Adrenal gland (tissue), 9 donors: ENCODE measurements at regions not wholly inside any gene's neighbourhood (a gene's known extent, or its start where the extent isn't known, plus 50 kb on each side); places are given as distances from the start of the nearest gene placed in this dataset.
A peak's percentile ranks its signal among the peaks of the same experiment; 100 is the strongest.

ENCODE experiments used
- DNase-seq, 7 donors: peaks; one replicate each; pipeline ENCODE4 v3.0.0-alpha.2; 2019 to 2020
- H3K27ac ChIP-seq, 5 donors: fragments of 200-600 bp; sonication (generic) in 4 of 5; 1 replicate in 3 of 5; 2 replicates in 2 of 5; pipeline versions ENCODE4 v1.5.1 to v1.8.0; 2016 to 2020; ENCODE audit warnings: mild to moderate bottlenecking in 1 of 5
- H3K27me3 ChIP-seq: fragments of 200-600 bp; 2 replicates; pipeline ENCODE4 v1.8.0; 2021
- H3K36me3 ChIP-seq, 2 donors: fragments of 200-600 bp; replicated peaks in 1 of 2; 1 replicate in 1 of 2; 2 replicates in 1 of 2; pipeline versions ENCODE4 v1.5.1 to v1.8.0; 2018 to 2022
- H3K4me1 ChIP-seq, 2 donors: fragments of 200-600 bp; replicated peaks in 1 of 2; 1 replicate in 1 of 2; 2 replicates in 1 of 2; pipeline versions ENCODE4 v1.5.1 to v1.8.0; 2018 to 2021
- H3K4me3 ChIP-seq, 4 donors: fragments of 200-600 bp; sonication (generic) in 3 of 4; one replicate each; pipeline ENCODE4 v1.5.1; 2016 to 2018
- H3K9me3 ChIP-seq, 3 donors: fragments of 200-600 bp; sonication (generic) in 1 of 3; replicated peaks in 1 of 3; 1 replicate in 2 of 3; 2 replicates in 1 of 3; pipeline versions ENCODE4 v1.5.1 to v1.8.0; 2016 to 2021
- CTCF ChIP-seq, 6 experiments: fragments of 450-650 bp in 4 of 6; fragments of 200-600 bp in 2 of 6; sonication (generic) in 1 of 6; IDR thresholded peaks; 1 replicate in 5 of 6; 2 replicates in 1 of 6; pipeline versions ENCODE4 v1.5.1 to v1.8.0; 2016 to 2021; ENCODE audit warnings: antibody characterized with exemption in 6 of 6, mild to moderate bottlenecking in 2 of 6, moderate library complexity in 1 of 6
- POLR2A ChIP-seq, 2 donors: fragments of 450-650 bp; IDR thresholded peaks; one replicate each; pipeline ENCODE4 v1.6.1; 2017; ENCODE audit warnings: antibody characterized with exemption in 2 of 2, mild to moderate bottlenecking in 2 of 2, moderate library complexity in 1 of 2
- WGBS, 4 donors: extraction: QIAGEN DNeasy Blood & Tissue Kit in 2 of 4; methylation state at CpG; one replicate each; pipeline versions ENCODE4 v1.1.5 to v1.1.7; 2013 to 2017; 5-methylcytosine and 5-hydroxymethylcytosine counted together
- intact Hi-C, 2 donors: fragments of 100-400 bp; cut with DNase I; formaldehyde crosslinking; loops; one replicate each; pipeline versions ENCODE4 v1.14.1 to v1.15.0; 2022 to 2023
- donor health status: healthy with polysubstance abuse.
- donor health status: Bipolar disorder and iron deficiency.
- donor health status: DM: yes; HTN: yes; CAD: no.
- donor health status: DM: no; HTN: no; CAD: no.
- donor health status: DM: no; HTN: no; CAD: no.

DNA sequence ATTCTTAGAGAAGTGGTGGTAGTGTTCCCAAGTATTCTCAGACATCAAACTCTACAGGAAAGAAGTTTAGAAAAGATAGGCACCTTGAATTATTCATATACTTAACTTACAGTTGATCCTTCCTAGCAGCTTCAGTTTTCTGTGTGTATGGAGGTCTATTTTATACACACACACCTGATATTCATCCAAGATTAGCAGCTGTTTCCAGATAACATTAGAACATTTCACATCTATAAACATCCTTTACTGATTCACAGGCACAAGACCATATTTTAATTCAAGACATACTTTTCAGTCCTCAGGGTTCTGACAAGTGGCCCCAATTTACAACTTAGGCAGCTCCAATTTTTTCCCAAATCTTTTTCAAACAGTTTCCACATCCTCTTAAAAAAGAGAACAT lies 287.8 kb upstream of the USP25 start:
- Histone ChIP-seq H3K36me3 (no peaks in the 10 kb centered on the region), H3K9me3 (no peaks in the 10 kb centered on the region), H3K27me3 (no peaks in the 10 kb centered on the region), H3K27ac (no peak overlapping the region), H3K4me3 (no peak overlapping the region), H3K4me1 (peaks cover 20 to 34% of the 10 kb centered on the region in 2 donors)
- intact Hi-C loops, result no loop called here
- no peak for DNase-seq
- no peak for TF ChIP-seq POLR2A (IDR thresholded peaks at IDR 0.05)
- no peak for TF ChIP-seq CTCF (IDR thresholded peaks at IDR 0.05)

- H3K27ac ChIP-seq, result no peak overlapping the region
- H3K4me1 ChIP-seq, result peaks cover 20 to 34% of the 10 kb centered on the region in 2 donors
- H3K4me3 ChIP-seq, result no peak overlapping the region
- H3K27me3 ChIP-seq, result no peaks in the 10 kb centered on the region
- no peak for DNase-seq
- H3K9me3 ChIP-seq, result no peaks in the 10 kb centered on the region
- 68 to 76% (median 70%) methylated on average over 6 of the region's 6 CpGs for WGBS, 4 donors
- no peaks in the 10 kb centered on the region for H3K36me3 ChIP-seq
- TF ChIP-seq CTCF (IDR thresholded peaks at IDR 0.05) (no peak), POLR2A (IDR thresholded peaks at IDR 0.05) (no peak)
- intact Hi-C loops, result no loop called here
Observed at GRCh38 chr21:15442743-15443469, 286.9 kb upstream of the USP25 start.

DNA sequence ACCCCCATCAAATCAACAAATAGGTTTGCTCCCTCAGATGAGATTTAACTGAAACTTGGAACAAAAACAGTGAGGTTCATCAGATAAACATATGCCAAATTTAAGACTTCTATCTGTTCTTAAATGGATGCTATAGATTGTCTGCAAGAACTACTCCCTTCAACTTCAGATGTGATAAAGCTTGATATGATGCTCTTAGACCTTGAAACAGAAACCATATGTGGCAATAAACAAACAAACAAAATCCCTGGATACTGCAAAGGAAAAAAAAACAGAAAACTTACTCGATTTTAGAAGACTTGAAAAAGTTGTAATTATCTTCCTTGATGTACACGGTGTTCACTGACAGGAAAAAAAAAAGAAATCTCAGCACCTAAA lies 286.1 kb upstream of the USP25 start:
- H3K36me3 ChIP-seq, result no peaks in the 10 kb centered on the region
- H3K9me3 ChIP-seq, result no peaks in the 10 kb centered on the region
- H3K27ac ChIP-seq, result peak overlapping the region in 2 of 5 donors; percentile 24 to 27
- intact Hi-C loops, result no loop called here
- WGBS, 4 donors, result 9 to 13% (median 11%) methylated on average over 2 of the region's 2 CpGs
- no peak for TF ChIP-seq CTCF (IDR thresholded peaks at IDR 0.05)
- no peak for TF ChIP-seq POLR2A (IDR thresholded peaks at IDR 0.05)
- no peak overlapping the region for H3K4me3 ChIP-seq
- peaks cover 20 to 34% of the 10 kb centered on the region in 2 donors for H3K4me1 ChIP-seq
- DNase-seq, result no peak
- no peaks in the 10 kb centered on the region for H3K27me3 ChIP-seq

GRCh38 chr21:15444118-15444960 lies 285.4 kb upstream of the USP25 start:
- Histone ChIP-seq H3K9me3 (no peaks in the 10 kb centered on the region), H3K27me3 (no peaks in the 10 kb centered on the region), H3K36me3 (no peaks in the 10 kb centered on the region), H3K27ac (peak overlapping the region in 3 of 5 donors; percentile 14 to 55 (median 24)), H3K4me3 (peak overlapping the region in 1 of 4 donors; percentile 4), H3K4me1 (peaks cover 20 to 34% of the 10 kb centered on the region in 2 donors)
- 23 to 35% (median 28%) methylated on average over 6 to 7 of the region's 7 CpGs for WGBS, 4 donors
- no peak for TF ChIP-seq POLR2A (IDR thresholded peaks at IDR 0.05)
- peak in 1 of 6 experiments; percentile 8 for TF ChIP-seq CTCF (IDR thresholded peaks at IDR 0.05)
- peak; percentile 25 to 75 (median 60) for DNase-seq
- intact Hi-C loops, result no loop called here
